ENCODE measurements at regions not wholly inside any gene's neighbourhood (a gene's known extent, or its start where the extent isn't known, plus 50 kb on each side); places are given as distances from the start of the nearest gene placed in this dataset.

DNA sequence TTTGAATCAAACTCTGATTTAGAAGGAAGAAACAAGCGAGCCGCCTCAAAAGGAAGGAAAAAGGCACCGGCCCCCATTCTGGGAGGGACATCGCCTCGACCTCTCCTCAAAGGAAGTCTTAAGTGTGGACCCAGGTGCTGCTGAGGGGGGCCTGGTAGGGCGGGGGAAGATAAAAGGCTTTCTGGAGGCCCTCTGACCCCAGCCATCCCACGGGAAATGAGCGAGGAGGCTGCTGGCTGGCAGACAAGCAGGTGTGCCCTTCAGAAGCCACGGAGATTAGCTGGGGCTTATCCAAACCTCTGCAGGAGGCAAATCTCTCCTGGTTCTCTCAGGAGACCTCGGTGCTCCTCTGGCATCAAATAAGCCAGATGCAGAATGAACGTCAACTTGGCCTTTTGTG is 171.4 kb upstream of the BLID start:
- Histone ChIP-seq H3K4me3 (ENCODE audit: low read length in 2 of 2) (no peak overlapping the region), H3K9ac (ENCODE audit: low read depth in 1 of 2, low read length in 2 of 2) (no peak overlapping the region), H3K27me3 (ENCODE audit: control insufficient read depth in 2 of 2, insufficient read depth in 2 of 2, low read length in 2 of 2) (no peaks in the 10 kb centered on the region), H3K27ac (ENCODE audit: low read depth in 2 of 2, low read length in 2 of 2) (no peak overlapping the region), H3K36me3 (ENCODE audit: control insufficient read depth in 2 of 2, insufficient read depth in 2 of 2, low read length in 2 of 2) (no peaks in the 10 kb centered on the region), H3K9me3 (ENCODE audit: control insufficient read depth in 2 of 2, low read length in 2 of 2) (no peaks in the 10 kb centered on the region), H3K4me1 (ENCODE audit: control insufficient read depth in 2 of 2, insufficient read depth in 2 of 2, low read length in 2 of 2) (no peaks in the 10 kb centered on the region)

DNA sequence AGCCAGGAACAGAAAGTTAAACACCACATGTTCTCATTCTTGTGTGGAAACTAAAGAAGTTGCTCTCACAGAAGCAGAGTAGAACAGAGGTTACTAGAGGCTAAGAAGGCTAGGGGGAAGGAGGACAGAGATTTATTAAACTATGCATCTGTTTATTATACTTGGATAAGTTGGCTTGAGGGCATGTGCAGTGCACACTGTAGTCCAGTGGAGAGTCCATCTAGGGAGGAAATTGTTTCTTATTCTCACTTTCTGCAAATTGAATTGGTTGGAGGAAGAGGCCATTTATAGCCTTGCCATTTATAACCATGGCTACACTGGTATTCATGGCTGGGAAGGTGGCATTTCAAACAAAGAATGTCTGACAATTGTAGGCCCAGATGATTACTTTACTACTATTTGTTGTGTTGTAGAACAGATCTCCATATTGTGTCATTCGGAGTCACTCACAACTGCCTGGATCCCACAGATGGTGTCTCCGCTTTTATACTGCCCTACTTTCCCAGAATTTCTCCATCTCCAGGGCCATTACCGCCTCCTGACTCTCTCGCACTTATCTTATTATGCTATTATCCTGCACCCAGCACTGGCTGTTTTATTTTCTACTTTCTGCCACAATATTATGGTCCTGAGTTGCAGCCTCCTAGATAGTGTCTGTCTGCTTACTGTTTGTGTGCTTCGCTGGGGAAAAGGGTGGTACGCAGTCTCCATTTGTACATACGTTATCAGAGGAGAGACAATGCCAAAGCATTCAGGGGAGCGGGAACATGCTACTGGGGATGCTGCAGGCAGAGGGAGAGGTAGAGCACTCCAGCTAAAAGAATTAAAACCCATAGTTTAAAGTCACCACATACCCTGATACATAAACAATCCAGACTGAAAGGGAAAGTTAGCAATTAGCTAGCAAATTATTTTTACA is 169.3 kb upstream of the BLID start:
- Histone ChIP-seq H3K9ac (ENCODE audit: low read depth in 1 of 2, low read length in 2 of 2) (no peak overlapping the region), H3K9me3 (ENCODE audit: control insufficient read depth in 2 of 2, low read length in 2 of 2) (no peaks in the 10 kb centered on the region), H3K27me3 (ENCODE audit: control insufficient read depth in 2 of 2, insufficient read depth in 2 of 2, low read length in 2 of 2) (no peaks in the 10 kb centered on the region), H3K36me3 (ENCODE audit: control insufficient read depth in 2 of 2, insufficient read depth in 2 of 2, low read length in 2 of 2) (no peaks in the 10 kb centered on the region), H3K4me1 (ENCODE audit: control insufficient read depth in 2 of 2, insufficient read depth in 2 of 2, low read length in 2 of 2) (no peaks in the 10 kb centered on the region), H3K4me3 (ENCODE audit: low read length in 2 of 2) (no peak overlapping the region), H3K27ac (ENCODE audit: low read depth in 2 of 2, low read length in 2 of 2) (no peak overlapping the region)

DNA sequence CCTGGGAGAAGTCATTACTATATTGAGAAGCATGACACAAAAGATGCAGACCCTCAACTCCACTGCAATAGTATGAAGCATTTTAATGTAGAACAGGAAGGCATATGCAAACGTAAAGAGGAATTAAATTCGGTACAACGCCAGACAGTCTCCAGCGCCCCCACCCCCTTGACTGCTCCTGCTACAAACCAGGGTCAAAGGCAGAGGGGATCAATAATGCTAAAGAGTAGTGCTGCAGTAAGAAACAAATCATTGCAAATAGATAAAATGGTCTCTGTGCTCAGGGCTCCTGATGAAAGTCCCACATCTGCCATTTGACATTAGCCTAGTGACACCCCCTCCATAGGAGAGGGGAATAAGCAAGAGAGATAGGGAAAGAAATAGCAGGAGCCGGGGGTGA is 164.9 kb upstream of the BLID start:
- no peaks in the 10 kb centered on the region for H3K36me3 ChIP-seq (ENCODE audit: control insufficient read depth in 2 of 2, insufficient read depth in 2 of 2, low read length in 2 of 2)

DNA sequence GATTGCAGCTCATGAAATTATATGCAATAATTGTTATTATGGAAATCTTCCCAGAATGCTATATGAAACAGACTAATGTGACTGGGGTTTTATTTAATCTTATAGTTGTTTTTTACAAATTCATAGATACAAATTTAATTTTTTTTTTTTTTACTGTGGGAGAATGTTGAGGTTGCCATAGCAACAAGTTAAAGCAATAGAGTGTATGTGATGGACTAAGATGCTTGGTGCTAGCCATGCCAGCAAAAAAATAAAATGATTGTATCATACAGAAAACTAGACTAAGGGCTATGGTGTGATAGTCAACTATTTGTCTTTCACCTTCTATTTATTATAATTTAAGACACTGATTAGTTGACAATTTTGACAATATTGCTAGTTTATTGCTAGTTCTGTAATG is 163.2 kb upstream of the BLID start:
- no peak overlapping the region for H3K9ac ChIP-seq (ENCODE audit: low read depth in 1 of 2, low read length in 2 of 2)
- H3K4me1 ChIP-seq (ENCODE audit: control insufficient read depth in 2 of 2, insufficient read depth in 2 of 2, low read length in 2 of 2): no peaks in the 10 kb centered on the region
- H3K9me3 ChIP-seq (ENCODE audit: control insufficient read depth in 2 of 2, low read length in 2 of 2): no peaks in the 10 kb centered on the region
- H3K4me3 ChIP-seq (ENCODE audit: low read length in 2 of 2): no peak overlapping the region
- H3K36me3 ChIP-seq (ENCODE audit: control insufficient read depth in 2 of 2, insufficient read depth in 2 of 2, low read length in 2 of 2): no peaks in the 10 kb centered on the region
- H3K27ac ChIP-seq (ENCODE audit: low read depth in 2 of 2, low read length in 2 of 2): no peak overlapping the region
- H3K27me3 ChIP-seq (ENCODE audit: control insufficient read depth in 2 of 2, insufficient read depth in 2 of 2, low read length in 2 of 2): no peaks in the 10 kb centered on the region

More for the DNA sequence above, 164.9 kb upstream of the BLID start:
- Histone ChIP-seq H3K9me3 (ENCODE audit: control insufficient read depth in 2 of 2, low read length in 2 of 2) (no peaks in the 10 kb centered on the region), H3K27me3 (ENCODE audit: control insufficient read depth in 2 of 2, insufficient read depth in 2 of 2, low read length in 2 of 2) (no peaks in the 10 kb centered on the region), H3K9ac (ENCODE audit: low read depth in 1 of 2, low read length in 2 of 2) (no peak overlapping the region), H3K27ac (ENCODE audit: low read depth in 2 of 2, low read length in 2 of 2) (no peak overlapping the region), H3K4me3 (ENCODE audit: low read length in 2 of 2) (no peak overlapping the region), H3K4me1 (ENCODE audit: control insufficient read depth in 2 of 2, insufficient read depth in 2 of 2, low read length in 2 of 2) (no peaks in the 10 kb centered on the region)

GRCh38 chr11:122277493-122277892 is 161.5 kb upstream of the BLID start:
- H3K27me3 ChIP-seq (ENCODE audit: control insufficient read depth in 2 of 2, insufficient read depth in 2 of 2, low read length in 2 of 2): no peaks in the 10 kb centered on the region
- no peaks in the 10 kb centered on the region for H3K9me3 ChIP-seq (ENCODE audit: control insufficient read depth in 2 of 2, low read length in 2 of 2)
- H3K36me3 ChIP-seq (ENCODE audit: control insufficient read depth in 2 of 2, insufficient read depth in 2 of 2, low read length in 2 of 2): no peaks in the 10 kb centered on the region
- no peaks in the 10 kb centered on the region for H3K4me1 ChIP-seq (ENCODE audit: control insufficient read depth in 2 of 2, insufficient read depth in 2 of 2, low read length in 2 of 2)
- no peak overlapping the region for H3K9ac ChIP-seq (ENCODE audit: low read depth in 1 of 2, low read length in 2 of 2)
- no peak overlapping the region for H3K27ac ChIP-seq (ENCODE audit: low read depth in 2 of 2, low read length in 2 of 2)
- no peak overlapping the region for H3K4me3 ChIP-seq (ENCODE audit: low read length in 2 of 2)

- Histone ChIP-seq H3K4me3 (ENCODE audit: low read length in 2 of 2) (no peak overlapping the region), H3K27ac (ENCODE audit: low read depth in 2 of 2, low read length in 2 of 2) (no peak overlapping the region), H3K4me1 (ENCODE audit: control insufficient read depth in 2 of 2, insufficient read depth in 2 of 2, low read length in 2 of 2) (no peaks in the 10 kb centered on the region), H3K9ac (ENCODE audit: low read depth in 1 of 2, low read length in 2 of 2) (no peak overlapping the region), H3K36me3 (ENCODE audit: control insufficient read depth in 2 of 2, insufficient read depth in 2 of 2, low read length in 2 of 2) (no peaks in the 10 kb centered on the region), H3K9me3 (ENCODE audit: control insufficient read depth in 2 of 2, low read length in 2 of 2) (no peaks in the 10 kb centered on the region), H3K27me3 (ENCODE audit: control insufficient read depth in 2 of 2, insufficient read depth in 2 of 2, low read length in 2 of 2) (no peaks in the 10 kb centered on the region)
Measured at GRCh38 chr11:122276221-122276620, 160.2 kb upstream of the BLID start.

DNA sequence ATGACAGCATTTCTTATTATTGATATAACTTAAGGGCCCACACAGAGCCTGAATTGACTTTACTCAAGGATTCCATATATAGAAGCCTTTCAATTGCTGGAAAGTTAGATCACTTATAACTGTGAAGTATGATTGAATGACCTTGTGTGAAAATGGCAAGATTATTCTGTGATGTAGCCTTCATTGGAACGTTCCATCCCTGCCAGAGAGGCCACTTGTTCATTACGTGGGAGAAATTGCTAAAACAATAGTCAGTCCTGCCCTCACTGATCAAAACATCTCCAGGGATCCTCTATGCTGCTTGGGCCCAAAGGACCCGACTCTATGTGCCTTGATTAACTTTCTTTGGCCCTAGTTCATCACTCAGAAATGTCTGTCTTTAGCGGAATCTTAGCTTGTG is 159.5 kb upstream of the BLID start:
- Histone ChIP-seq H3K27me3 (ENCODE audit: control insufficient read depth in 2 of 2, insufficient read depth in 2 of 2, low read length in 2 of 2) (no peaks in the 10 kb centered on the region), H3K36me3 (ENCODE audit: control insufficient read depth in 2 of 2, insufficient read depth in 2 of 2, low read length in 2 of 2) (no peaks in the 10 kb centered on the region), H3K4me3 (ENCODE audit: low read length in 2 of 2) (no peak overlapping the region), H3K4me1 (ENCODE audit: control insufficient read depth in 2 of 2, insufficient read depth in 2 of 2, low read length in 2 of 2) (no peaks in the 10 kb centered on the region), H3K9ac (ENCODE audit: low read depth in 1 of 2, low read length in 2 of 2) (no peak overlapping the region), H3K9me3 (ENCODE audit: control insufficient read depth in 2 of 2, low read length in 2 of 2) (no peaks in the 10 kb centered on the region), H3K27ac (ENCODE audit: low read depth in 2 of 2, low read length in 2 of 2) (no peak overlapping the region)

DNA sequence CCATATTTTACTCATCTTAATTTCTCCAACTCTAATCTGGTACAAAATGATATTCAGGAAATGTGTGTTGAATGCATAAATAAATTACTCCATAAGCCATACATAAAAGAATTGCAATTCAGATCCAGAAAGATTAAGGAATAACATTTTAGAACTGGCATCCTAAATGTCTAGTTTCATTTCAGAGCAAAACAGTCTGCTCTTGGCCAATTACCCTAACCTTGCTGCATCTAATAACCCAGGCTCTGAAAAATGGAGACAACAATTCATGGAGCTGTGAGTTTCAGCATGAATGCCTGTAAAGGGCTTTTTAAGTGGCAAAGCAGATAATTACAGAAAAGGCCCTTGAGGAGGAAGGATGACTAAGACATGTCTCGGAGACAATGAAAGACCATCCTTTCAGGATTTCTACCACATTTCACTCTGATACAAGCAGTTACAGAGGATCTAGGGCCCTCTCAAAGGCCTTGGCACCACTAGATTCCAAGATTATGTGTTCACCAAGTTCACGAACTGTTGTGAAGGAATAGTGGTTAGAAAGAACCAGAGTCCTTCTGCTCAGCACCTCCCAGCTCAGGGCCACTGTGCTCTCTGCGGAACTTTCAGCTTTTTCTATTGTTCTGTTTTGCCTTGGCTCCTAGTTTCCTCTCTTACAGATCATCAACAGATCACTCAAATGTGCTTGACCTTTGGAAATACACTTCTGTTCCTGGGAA is 157.6 kb upstream of the BLID start:
- H3K27ac ChIP-seq (ENCODE audit: low read depth in 2 of 2, low read length in 2 of 2): no peak overlapping the region
- no peaks in the 10 kb centered on the region for H3K36me3 ChIP-seq (ENCODE audit: control insufficient read depth in 2 of 2, insufficient read depth in 2 of 2, low read length in 2 of 2)
- no peak overlapping the region for H3K9ac ChIP-seq (ENCODE audit: low read depth in 1 of 2, low read length in 2 of 2)
- no peaks in the 10 kb centered on the region for H3K9me3 ChIP-seq (ENCODE audit: control insufficient read depth in 2 of 2, low read length in 2 of 2)
- H3K4me3 ChIP-seq (ENCODE audit: low read length in 2 of 2): no peak overlapping the region
- no peaks in the 10 kb centered on the region for H3K27me3 ChIP-seq (ENCODE audit: control insufficient read depth in 2 of 2, insufficient read depth in 2 of 2, low read length in 2 of 2)
- no peaks in the 10 kb centered on the region for H3K4me1 ChIP-seq (ENCODE audit: control insufficient read depth in 2 of 2, insufficient read depth in 2 of 2, low read length in 2 of 2)

DNA sequence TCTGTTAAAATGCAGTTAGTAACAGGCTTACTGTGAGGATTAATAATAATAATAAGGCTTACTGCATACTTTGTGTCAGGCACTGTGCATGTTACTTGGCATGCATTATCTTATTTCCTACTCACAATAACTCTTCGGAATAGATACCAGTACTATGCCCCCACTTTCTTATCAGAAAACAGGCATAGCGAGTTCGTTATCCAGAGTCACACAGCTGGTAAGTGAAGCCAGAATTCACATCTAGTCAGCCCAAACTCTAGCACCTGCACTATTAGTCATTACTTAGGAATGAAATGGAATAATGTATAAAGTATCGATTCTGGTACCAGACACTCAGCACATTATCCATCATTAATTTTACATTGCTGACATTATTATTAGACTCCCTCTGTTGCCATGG is 155.7 kb upstream of the BLID start:
- Histone ChIP-seq H3K4me1 (ENCODE audit: control insufficient read depth in 2 of 2, insufficient read depth in 2 of 2, low read length in 2 of 2) (no peaks in the 10 kb centered on the region), H3K27ac (ENCODE audit: low read depth in 2 of 2, low read length in 2 of 2) (no peak overlapping the region), H3K36me3 (ENCODE audit: control insufficient read depth in 2 of 2, insufficient read depth in 2 of 2, low read length in 2 of 2) (no peaks in the 10 kb centered on the region), H3K9ac (ENCODE audit: low read depth in 1 of 2, low read length in 2 of 2) (no peak overlapping the region), H3K4me3 (ENCODE audit: low read length in 2 of 2) (no peak overlapping the region), H3K9me3 (ENCODE audit: control insufficient read depth in 2 of 2, low read length in 2 of 2) (no peaks in the 10 kb centered on the region), H3K27me3 (ENCODE audit: control insufficient read depth in 2 of 2, insufficient read depth in 2 of 2, low read length in 2 of 2) (no peaks in the 10 kb centered on the region)

DNA sequence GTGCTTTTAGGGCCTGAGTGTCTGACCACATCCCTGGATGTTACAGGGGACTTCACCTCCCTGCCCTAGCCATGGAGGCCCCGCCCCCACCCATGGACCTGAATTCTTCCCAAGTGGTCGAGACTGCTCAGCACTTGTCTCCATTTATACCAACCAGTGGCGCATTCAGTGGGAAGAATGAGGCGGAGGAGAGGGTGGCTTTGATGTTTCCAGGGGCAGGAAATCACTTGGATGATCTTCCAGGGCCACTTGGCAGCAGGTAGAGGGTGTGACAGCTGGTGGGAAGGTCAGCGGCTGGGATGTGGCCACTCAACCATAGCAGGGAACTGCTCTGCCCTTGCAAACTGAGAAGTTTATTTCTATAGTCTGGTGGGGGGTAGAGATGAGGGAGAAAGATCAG is 155.1 kb upstream of the BLID start:
- H3K9me3 ChIP-seq (ENCODE audit: control insufficient read depth in 2 of 2, low read length in 2 of 2): no peaks in the 10 kb centered on the region
- no peak overlapping the region for H3K4me3 ChIP-seq (ENCODE audit: low read length in 2 of 2)
- H3K9ac ChIP-seq (ENCODE audit: low read depth in 1 of 2, low read length in 2 of 2): no peak overlapping the region
- H3K4me1 ChIP-seq (ENCODE audit: control insufficient read depth in 2 of 2, insufficient read depth in 2 of 2, low read length in 2 of 2): no peaks in the 10 kb centered on the region
- no peak overlapping the region for H3K27ac ChIP-seq (ENCODE audit: low read depth in 2 of 2, low read length in 2 of 2)
- no peaks in the 10 kb centered on the region for H3K27me3 ChIP-seq (ENCODE audit: control insufficient read depth in 2 of 2, insufficient read depth in 2 of 2, low read length in 2 of 2)
- no peaks in the 10 kb centered on the region for H3K36me3 ChIP-seq (ENCODE audit: control insufficient read depth in 2 of 2, insufficient read depth in 2 of 2, low read length in 2 of 2)

All from mucosa of rectum (tissue), 2 donors.